ENCODE measurements at regions not wholly inside any gene's neighbourhood (a gene's known extent, or its start where the extent isn't known, plus 50 kb on each side); places are given as distances from the start of the nearest gene placed in this dataset.

DNA sequence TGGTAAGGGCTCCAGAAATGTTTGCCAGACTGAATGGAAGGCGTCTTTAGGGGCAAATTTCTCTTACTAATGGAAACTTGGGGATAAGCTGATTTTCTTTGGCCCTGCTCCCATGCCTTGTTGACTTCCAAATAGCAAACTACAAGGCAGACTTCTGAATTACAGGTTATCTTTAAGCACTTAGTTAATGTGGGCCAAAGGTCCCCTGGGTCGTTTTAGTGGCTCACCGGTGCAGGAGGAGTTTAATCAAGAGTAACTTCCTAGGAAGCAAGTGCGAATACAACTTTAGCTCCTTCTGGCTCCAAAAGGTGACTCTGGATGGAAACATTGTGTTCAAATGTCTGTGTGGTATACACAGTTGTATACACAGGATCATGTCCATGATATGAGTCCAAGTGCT is 323.6 kb downstream of the SLITRK2 start:
- TF ChIP-seq, protein P1, sequence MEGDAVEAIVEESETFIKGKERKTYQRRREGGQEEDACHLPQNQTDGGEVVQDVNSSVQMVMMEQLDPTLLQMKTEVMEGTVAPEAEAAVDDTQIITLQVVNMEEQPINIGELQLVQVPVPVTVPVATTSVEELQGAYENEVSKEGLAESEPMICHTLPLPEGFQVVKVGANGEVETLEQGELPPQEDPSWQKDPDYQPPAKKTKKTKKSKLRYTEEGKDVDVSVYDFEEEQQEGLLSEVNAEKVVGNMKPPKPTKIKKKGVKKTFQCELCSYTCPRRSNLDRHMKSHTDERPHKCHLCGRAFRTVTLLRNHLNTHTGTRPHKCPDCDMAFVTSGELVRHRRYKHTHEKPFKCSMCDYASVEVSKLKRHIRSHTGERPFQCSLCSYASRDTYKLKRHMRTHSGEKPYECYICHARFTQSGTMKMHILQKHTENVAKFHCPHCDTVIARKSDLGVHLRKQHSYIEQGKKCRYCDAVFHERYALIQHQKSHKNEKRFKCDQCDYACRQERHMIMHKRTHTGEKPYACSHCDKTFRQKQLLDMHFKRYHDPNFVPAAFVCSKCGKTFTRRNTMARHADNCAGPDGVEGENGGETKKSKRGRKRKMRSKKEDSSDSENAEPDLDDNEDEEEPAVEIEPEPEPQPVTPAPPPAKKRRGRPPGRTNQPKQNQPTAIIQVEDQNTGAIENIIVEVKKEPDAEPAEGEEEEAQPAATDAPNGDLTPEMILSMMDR (IDR thresholded peaks at IDR 0.05; ENCODE audit: unreplicated experiment): no peak
- Mint-ChIP-seq H3K27me3 (ENCODE audit: insufficient read depth, unreplicated experiment) (no peaks in the 10 kb centered on the region), H3K27ac (ENCODE audit: low read depth, unreplicated experiment) (no peak overlapping the region), H3K4me1 (ENCODE audit: insufficient read depth, unreplicated experiment) (no peaks in the 10 kb centered on the region), H3K36me3 (ENCODE audit: insufficient read depth, unreplicated experiment) (no peaks in the 10 kb centered on the region), H3K4me3 (ENCODE audit: unreplicated experiment) (no peak overlapping the region), H3K9me3 (ENCODE audit: unreplicated experiment) (peaks cover 7% of the 10 kb centered on the region)
- ChIA-PET POLR2A (no interaction called here), CTCF (no interaction called here)
- intact Hi-C loops (cut with micrococcal nuclease): no loop called here
- DNase-seq (ENCODE audit: unreplicated experiment): no peak
- no TSS peak for BruUV-seq (replicated peaks)

DNA sequence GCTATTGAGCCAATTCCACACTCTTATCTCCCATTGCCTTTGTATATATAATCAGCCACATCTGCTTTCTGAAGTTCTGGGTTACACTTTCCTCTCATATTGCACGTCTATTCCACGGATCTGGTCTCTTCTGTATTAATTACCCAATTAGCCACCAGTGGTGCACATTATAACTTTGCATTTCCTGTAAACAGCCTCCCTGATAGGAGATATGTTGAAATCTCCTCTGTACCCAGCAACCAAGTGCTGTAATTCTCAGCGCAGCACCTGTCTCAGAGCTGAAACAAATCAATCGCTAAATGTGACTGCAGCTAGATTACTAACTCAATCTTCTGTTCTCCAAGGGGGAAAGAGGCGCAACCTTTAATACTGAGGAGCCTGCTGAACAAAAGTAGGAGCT is 326.4 kb downstream of the SLITRK2 start:
- Mint-ChIP-seq H3K27ac (ENCODE audit: low read depth, unreplicated experiment) (no peak overlapping the region), H3K4me3 (ENCODE audit: unreplicated experiment) (no peak overlapping the region), H3K27me3 (ENCODE audit: insufficient read depth, unreplicated experiment) (no peaks in the 10 kb centered on the region), H3K9me3 (ENCODE audit: unreplicated experiment) (peaks cover 7% of the 10 kb centered on the region), H3K4me1 (ENCODE audit: insufficient read depth, unreplicated experiment) (no peaks in the 10 kb centered on the region), H3K36me3 (ENCODE audit: insufficient read depth, unreplicated experiment) (no peaks in the 10 kb centered on the region)
- intact Hi-C loops (cut with micrococcal nuclease): no loop called here
- ChIA-PET CTCF (no interaction called here), POLR2A (no interaction called here)
- no TSS peak for BruUV-seq (replicated peaks)
- no peak for DNase-seq (ENCODE audit: unreplicated experiment)
- TF ChIP-seq, protein P1 (IDR thresholded peaks at IDR 0.05; ENCODE audit: unreplicated experiment): no peak

DNA sequence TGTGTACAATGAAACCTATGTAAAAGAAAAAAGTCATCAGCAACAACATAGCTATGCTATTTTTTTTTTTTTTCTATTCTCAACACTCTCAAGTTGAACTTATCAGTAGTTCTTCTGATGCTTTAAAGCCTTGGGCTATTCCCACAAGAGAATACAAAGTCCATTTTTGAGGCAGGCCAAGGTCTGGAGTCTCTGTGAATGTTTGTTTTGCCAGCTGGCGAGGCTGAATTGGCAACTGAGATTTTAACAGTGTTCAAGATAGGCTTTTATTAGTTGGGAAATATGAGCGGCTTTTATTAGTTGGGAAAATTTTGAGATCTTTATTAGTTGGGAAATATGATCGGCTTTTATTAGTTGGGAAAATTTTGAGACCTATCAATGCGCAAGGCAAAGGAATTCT is 336.6 kb downstream of the SLITRK2 start:
- CTCF ChIA-PET: no interaction called here
- no peak overlapping the region for H3K27ac Mint-ChIP-seq (ENCODE audit: low read depth, unreplicated experiment)

DNA sequence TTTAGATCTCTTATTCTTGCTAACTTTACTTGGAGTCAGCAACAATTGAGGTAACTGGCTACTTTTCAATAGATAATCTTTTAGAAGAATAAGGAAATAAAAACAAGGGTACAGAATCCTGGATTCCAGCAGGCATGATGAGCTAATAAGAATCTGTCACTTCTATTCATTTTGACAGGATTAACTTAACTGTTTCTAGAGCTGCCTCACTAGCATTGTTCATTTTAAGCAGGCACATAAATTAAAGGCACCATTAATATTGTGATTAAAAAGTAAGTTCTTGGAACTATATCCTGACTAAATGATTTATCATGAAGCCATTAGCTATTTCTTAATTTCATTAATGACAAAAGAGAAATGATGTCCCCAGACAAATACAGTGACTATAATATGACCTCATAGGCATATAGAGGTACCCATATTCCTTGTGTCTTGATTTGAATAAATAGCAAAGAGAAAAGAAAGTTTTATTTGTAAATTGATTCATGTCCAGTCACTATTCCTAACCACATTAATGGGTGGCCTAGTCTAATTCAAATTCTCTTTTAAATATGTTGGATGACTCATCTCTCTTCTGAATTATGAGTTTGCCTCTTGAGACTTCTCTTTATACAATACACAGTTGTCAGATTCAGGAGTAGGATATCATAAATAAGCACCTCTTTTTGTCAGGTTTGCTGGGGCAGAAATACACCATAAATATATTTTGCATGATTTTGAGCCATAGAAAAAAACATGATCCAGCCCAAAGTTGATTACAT is 343.0 kb downstream of the SLITRK2 start:
- no peak for DNase-seq (ENCODE audit: unreplicated experiment)
- Mint-ChIP-seq H3K9me3 (ENCODE audit: unreplicated experiment) (no peaks in the 10 kb centered on the region), H3K27me3 (ENCODE audit: insufficient read depth, unreplicated experiment) (no peaks in the 10 kb centered on the region), H3K4me3 (ENCODE audit: unreplicated experiment) (no peak overlapping the region), H3K4me1 (ENCODE audit: insufficient read depth, unreplicated experiment) (no peaks in the 10 kb centered on the region), H3K36me3 (ENCODE audit: insufficient read depth, unreplicated experiment) (no peaks in the 10 kb centered on the region), H3K27ac (ENCODE audit: low read depth, unreplicated experiment) (no peak overlapping the region)
- ChIA-PET POLR2A (no interaction called here), CTCF (interaction anchor here (0.5 to 0.6 kb wide), 2 partner anchors 21 to 33 kb away, joined by 3 to 5 read pairs; no protein-coding TSS in a partner anchor)
- BruUV-seq (replicated peaks): no TSS peak
- intact Hi-C loops (cut with micrococcal nuclease): no loop called here
- TF ChIP-seq, protein P1 (IDR thresholded peaks at IDR 0.05; ENCODE audit: unreplicated experiment): no peak

More for the DNA sequence above, 336.6 kb downstream of the SLITRK2 start:
- Mint-ChIP-seq H3K9me3 (ENCODE audit: unreplicated experiment) (no peaks in the 10 kb centered on the region), H3K4me1 (ENCODE audit: insufficient read depth, unreplicated experiment) (no peaks in the 10 kb centered on the region), H3K36me3 (ENCODE audit: insufficient read depth, unreplicated experiment) (no peaks in the 10 kb centered on the region), H3K27me3 (ENCODE audit: insufficient read depth, unreplicated experiment) (no peaks in the 10 kb centered on the region), H3K4me3 (ENCODE audit: unreplicated experiment) (no peak overlapping the region)
- TF ChIP-seq, protein P1 (IDR thresholded peaks at IDR 0.05; ENCODE audit: unreplicated experiment): no peak
- POLR2A ChIA-PET: interaction anchor here (0.6 kb wide), 1 partner anchor 109 kb away, joined by 3 read pairs; no protein-coding TSS in a partner anchor
- no TSS peak for BruUV-seq (replicated peaks)
- no peak for DNase-seq (ENCODE audit: unreplicated experiment)
- intact Hi-C loops (cut with micrococcal nuclease): no loop called here
